ENCODE measurements at regions not wholly inside any gene's neighbourhood (a gene's known extent, or its start where the extent isn't known, plus 50 kb on each side); places are given as distances from the start of the nearest gene placed in this dataset.

GRCh38 chr3:72175296-72175858 is 390.4 kb upstream of the PROK2 start:
- Mint-ChIP-seq H3K4me3 (no peak overlapping the region), H3K27ac (no peak overlapping the region), H3K36me3 (no peaks in the 10 kb centered on the region), H3K27me3 (ENCODE audit: insufficient read depth, low read depth) (peaks cover 8% of the 10 kb centered on the region), H3K9me3 (no peaks in the 10 kb centered on the region), H3K4me1 (peaks cover 28% of the 10 kb centered on the region)
- Histone ChIP-seq H3F3A (ENCODE audit: low read depth) (no peaks in the 10 kb centered on the region), H3K4me2 (no peak overlapping the region), H3K79me2 (ENCODE audit: low read depth) (no peaks in the 10 kb centered on the region), H3K9ac (no peak overlapping the region), H3K9me3 (ENCODE audit: low read depth) (no peaks in the 10 kb centered on the region), H3K27me3 (no peaks in the 10 kb centered on the region), H2AFZ (replicated peaks) (no peak overlapping the region), H3K4me3 (no peak overlapping the region), H4K20me1 (ENCODE audit: low read depth) (no peaks in the 10 kb centered on the region), H3K4me1 (peaks cover 10% of the 10 kb centered on the region), H3K27ac (no peak overlapping the region), H3K36me3 (no peaks in the 10 kb centered on the region)
- TF ChIP-seq CTCF (IDR thresholded peaks at IDR 0.05) (no peak), EZH2 (IDR thresholded peaks at IDR 0.05) (no peak), EZH2phosphoT487 (IDR thresholded peaks at IDR 0.05) (no peak)
- no peak for DNase-seq (ENCODE audit: low spot score)

- Histone ChIP-seq H3K4me2 (no peak overlapping the region), H3F3A (ENCODE audit: low read depth) (no peaks in the 10 kb centered on the region), H3K79me2 (ENCODE audit: low read depth) (no peaks in the 10 kb centered on the region), H3K4me1 (peaks cover 10% of the 10 kb centered on the region), H3K4me3 (no peak overlapping the region), H3K36me3 (no peaks in the 10 kb centered on the region), H4K20me1 (ENCODE audit: low read depth) (no peaks in the 10 kb centered on the region), H3K9ac (no peak overlapping the region), H2AFZ (replicated peaks) (no peak overlapping the region), H3K27ac (no peak overlapping the region), H3K27me3 (no peaks in the 10 kb centered on the region), H3K9me3 (ENCODE audit: low read depth) (no peaks in the 10 kb centered on the region)
- Mint-ChIP-seq H3K36me3 (no peaks in the 10 kb centered on the region), H3K27ac (no peak overlapping the region), H3K4me3 (no peak overlapping the region), H3K4me1 (peaks cover 28% of the 10 kb centered on the region), H3K9me3 (peaks cover 2% of the 10 kb centered on the region), H3K27me3 (ENCODE audit: insufficient read depth, low read depth) (peaks cover 8% of the 10 kb centered on the region)
- no peak for TF ChIP-seq EZH2phosphoT487 (IDR thresholded peaks at IDR 0.05)
- no peak for TF ChIP-seq EZH2 (IDR thresholded peaks at IDR 0.05)
- no peak for TF ChIP-seq CTCF (IDR thresholded peaks at IDR 0.05)
- DNase-seq (ENCODE audit: low spot score): no peak
These were observed 389.9 kb upstream of the PROK2 start for GRCh38 chr3:72174890-72175289.

- Histone ChIP-seq H3K4me3 (no peak overlapping the region), H3F3A (ENCODE audit: low read depth) (no peaks in the 10 kb centered on the region), H3K79me2 (ENCODE audit: low read depth) (no peaks in the 10 kb centered on the region), H2AFZ (replicated peaks) (no peak overlapping the region), H3K36me3 (no peaks in the 10 kb centered on the region), H3K27me3 (no peaks in the 10 kb centered on the region), H3K4me1 (peaks cover 10% of the 10 kb centered on the region), H4K20me1 (ENCODE audit: low read depth) (no peaks in the 10 kb centered on the region), H3K27ac (no peak overlapping the region), H3K9me3 (ENCODE audit: low read depth) (no peaks in the 10 kb centered on the region), H3K4me2 (no peak overlapping the region), H3K9ac (no peak overlapping the region)
- Mint-ChIP-seq H3K27me3 (ENCODE audit: insufficient read depth, low read depth) (peaks cover 7% of the 10 kb centered on the region), H3K36me3 (no peaks in the 10 kb centered on the region), H3K4me1 (peaks cover 27% of the 10 kb centered on the region), H3K9me3 (peaks cover 2% of the 10 kb centered on the region), H3K4me3 (no peak overlapping the region), H3K27ac (no peak overlapping the region)
- DNase-seq (ENCODE audit: low spot score): no peak
- TF ChIP-seq CTCF (IDR thresholded peaks at IDR 0.05): no peak
- no peak for TF ChIP-seq EZH2phosphoT487 (IDR thresholded peaks at IDR 0.05)
- TF ChIP-seq EZH2 (IDR thresholded peaks at IDR 0.05): no peak
These were observed 389.1 kb upstream of the PROK2 start for GRCh38 chr3:72174040-72174439.
